ENCODE measurements at regions not wholly inside any gene's neighbourhood (a gene's known extent, or its start where the extent isn't known, plus 50 kb on each side); places are given as distances from the start of the nearest gene placed in this dataset.

GRCh38 chr18:60096428-60096827 is 196.6 kb downstream of the PMAIP1 start:
- H4K20me1 ChIP-seq (ENCODE audit: insufficient read depth): no peaks in the 10 kb centered on the region
- no peaks in the 10 kb centered on the region for H3K79me2 ChIP-seq (ENCODE audit: insufficient read depth)
- no peaks in the 10 kb centered on the region for H3K36me3 ChIP-seq (replicated peaks in 1 of 2; ENCODE audit: control insufficient read depth in 1 of 2, insufficient read depth in 2 of 2, low read length in 1 of 2)
- no peaks in the 10 kb centered on the region for H3K9me3 ChIP-seq
- no peak overlapping the region for H2AFZ ChIP-seq (ENCODE audit: low read depth)
- no peak overlapping the region for H3K4me2 ChIP-seq
- H3K4me3 ChIP-seq (ENCODE audit: low read depth in 2 of 2, low read length in 1 of 2): no peak overlapping the region
- TF ChIP-seq EZH2phosphoT487 (IDR thresholded peaks at IDR 0.05; ENCODE audit: borderline replicate concordance, low read depth) (no peak), FOXM1 (IDR thresholded peaks at IDR 0.05; ENCODE audit: low read depth) (no peak), NRF1 (IDR thresholded peaks at IDR 0.05; ENCODE audit: low read depth, low read length) (no peak), POLR2AphosphoS5 (IDR thresholded peaks at IDR 0.05; ENCODE audit: low read depth, low read length) (no peak), RFX5 (IDR thresholded peaks at IDR 0.05; ENCODE audit: low read length) (no peak), TCF12 (IDR thresholded peaks at IDR 0.05) (no peak), RCOR1 (IDR thresholded peaks at IDR 0.05; ENCODE audit: low read length) (no peak), ELF1 (IDR thresholded peaks at IDR 0.05) (no peak), MXI1 (IDR thresholded peaks at IDR 0.05; ENCODE audit: low read depth, low read length) (no peak)
- TF ChIP-seq, protein P1, sequence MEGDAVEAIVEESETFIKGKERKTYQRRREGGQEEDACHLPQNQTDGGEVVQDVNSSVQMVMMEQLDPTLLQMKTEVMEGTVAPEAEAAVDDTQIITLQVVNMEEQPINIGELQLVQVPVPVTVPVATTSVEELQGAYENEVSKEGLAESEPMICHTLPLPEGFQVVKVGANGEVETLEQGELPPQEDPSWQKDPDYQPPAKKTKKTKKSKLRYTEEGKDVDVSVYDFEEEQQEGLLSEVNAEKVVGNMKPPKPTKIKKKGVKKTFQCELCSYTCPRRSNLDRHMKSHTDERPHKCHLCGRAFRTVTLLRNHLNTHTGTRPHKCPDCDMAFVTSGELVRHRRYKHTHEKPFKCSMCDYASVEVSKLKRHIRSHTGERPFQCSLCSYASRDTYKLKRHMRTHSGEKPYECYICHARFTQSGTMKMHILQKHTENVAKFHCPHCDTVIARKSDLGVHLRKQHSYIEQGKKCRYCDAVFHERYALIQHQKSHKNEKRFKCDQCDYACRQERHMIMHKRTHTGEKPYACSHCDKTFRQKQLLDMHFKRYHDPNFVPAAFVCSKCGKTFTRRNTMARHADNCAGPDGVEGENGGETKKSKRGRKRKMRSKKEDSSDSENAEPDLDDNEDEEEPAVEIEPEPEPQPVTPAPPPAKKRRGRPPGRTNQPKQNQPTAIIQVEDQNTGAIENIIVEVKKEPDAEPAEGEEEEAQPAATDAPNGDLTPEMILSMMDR (IDR thresholded peaks at IDR 0.05): no peak
- no peak for DNase-seq
- CTCF ChIA-PET: no interaction called here
- H3F3A ChIP-seq (replicated peaks; ENCODE audit: insufficient read depth): no peaks in the 10 kb centered on the region
- POLR2A ChIA-PET: no interaction called here
- H3K27ac ChIP-seq (ENCODE audit: low read depth in 2 of 2, low read length in 1 of 2): no peak overlapping the region
- no peaks in the 10 kb centered on the region for H3K27me3 ChIP-seq (ENCODE audit: insufficient read depth)
- 23% methylated on average over 1 of the region's 1 CpG for WGBS (ENCODE audit: low lambda C conversion rate)
- H3K9me2 ChIP-seq: no peaks in the 10 kb centered on the region
- no peak overlapping the region for H3K9ac ChIP-seq
- no peaks in the 10 kb centered on the region for H3K4me1 ChIP-seq (ENCODE audit: control insufficient read depth in 1 of 2, insufficient read depth in 2 of 2, low read depth in 1 of 2, low read length in 1 of 2)

DNA sequence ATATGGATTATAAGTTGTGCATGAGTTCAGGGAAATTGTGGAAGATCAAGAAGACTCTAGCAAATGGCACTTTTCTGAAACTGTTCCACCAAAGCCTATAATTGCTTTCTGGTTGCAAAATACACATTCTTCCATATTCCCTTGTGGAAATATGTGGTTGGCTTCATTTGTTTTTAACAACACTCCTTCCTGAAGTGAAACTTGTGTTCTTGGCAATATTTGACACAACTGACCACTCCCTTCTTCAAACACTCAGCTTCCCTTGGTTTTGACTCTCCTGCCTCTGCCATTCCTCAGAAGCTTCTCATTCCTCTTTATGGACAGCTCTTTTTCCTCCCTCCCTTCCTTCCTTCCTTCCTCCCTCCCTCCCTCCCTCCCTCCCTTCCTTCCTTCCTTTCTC is 192.3 kb downstream of the PMAIP1 start:
- Histone ChIP-seq H3K36me3 (replicated peaks in 1 of 2; ENCODE audit: control insufficient read depth in 1 of 2, insufficient read depth in 2 of 2, low read length in 1 of 2) (no peaks in the 10 kb centered on the region), H3K4me1 (ENCODE audit: control insufficient read depth in 1 of 2, insufficient read depth in 2 of 2, low read depth in 1 of 2, low read length in 1 of 2) (no peaks in the 10 kb centered on the region), H4K20me1 (ENCODE audit: insufficient read depth) (no peaks in the 10 kb centered on the region), H3K9ac (no peak overlapping the region), H3K27me3 (ENCODE audit: insufficient read depth) (no peaks in the 10 kb centered on the region), H3F3A (replicated peaks; ENCODE audit: insufficient read depth) (no peaks in the 10 kb centered on the region), H3K27ac (ENCODE audit: low read depth in 2 of 2, low read length in 1 of 2) (no peak overlapping the region), H3K79me2 (ENCODE audit: insufficient read depth) (no peaks in the 10 kb centered on the region), H2AFZ (ENCODE audit: low read depth) (no peak overlapping the region), H3K9me2 (no peaks in the 10 kb centered on the region), H3K4me3 (ENCODE audit: low read depth in 2 of 2, low read length in 1 of 2) (no peak overlapping the region), H3K4me2 (no peak overlapping the region), H3K9me3 (no peaks in the 10 kb centered on the region)
- ChIA-PET CTCF (no interaction called here), POLR2A (no interaction called here)
- DNase-seq: no peak
- TF ChIP-seq GATA2 (CRISPR knock-in tag; IDR thresholded peaks at IDR 0.05) (no peak), SMC3 (IDR thresholded peaks at IDR 0.05; ENCODE audit: low read depth, low read length) (no peak), TCF12 (IDR thresholded peaks at IDR 0.05) (no peak), RAD21 (IDR thresholded peaks at IDR 0.05; ENCODE audit: low read length) (no peak), USF1 (IDR thresholded peaks at IDR 0.05; ENCODE audit: borderline replicate concordance, low read depth) (no peak), ZBTB33 (IDR thresholded peaks at IDR 0.05; ENCODE audit: borderline replicate concordance, low read depth) (no peak), IRF3 (IDR thresholded peaks at IDR 0.05; ENCODE audit: low read depth, low read length) (no peak), MEF2A (IDR thresholded peaks at IDR 0.05; ENCODE audit: borderline replicate concordance, low read depth) (no peak), NRF1 (IDR thresholded peaks at IDR 0.05; ENCODE audit: low read depth, low read length) (no peak), EP300 (IDR thresholded peaks at IDR 0.05; ENCODE audit: borderline replicate concordance in 1 of 2, low read depth in 1 of 2, low read length in 1 of 2) (no peak), GABPA (IDR thresholded peaks at IDR 0.05; ENCODE audit: low read depth) (no peak)
- TF ChIP-seq, protein P2, sequence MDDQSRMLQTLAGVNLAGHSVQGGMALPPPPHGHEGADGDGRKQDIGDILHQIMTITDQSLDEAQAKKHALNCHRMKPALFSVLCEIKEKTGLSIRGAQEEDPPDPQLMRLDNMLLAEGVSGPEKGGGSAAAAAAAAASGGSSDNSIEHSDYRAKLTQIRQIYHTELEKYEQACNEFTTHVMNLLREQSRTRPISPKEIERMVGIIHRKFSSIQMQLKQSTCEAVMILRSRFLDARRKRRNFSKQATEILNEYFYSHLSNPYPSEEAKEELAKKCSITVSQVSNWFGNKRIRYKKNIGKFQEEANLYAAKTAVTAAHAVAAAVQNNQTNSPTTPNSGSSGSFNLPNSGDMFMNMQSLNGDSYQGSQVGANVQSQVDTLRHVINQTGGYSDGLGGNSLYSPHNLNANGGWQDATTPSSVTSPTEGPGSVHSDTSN (IDR thresholded peaks at IDR 0.05): no peak
